ENCODE measurements at regions not wholly inside any gene's neighbourhood (a gene's known extent, or its start where the extent isn't known, plus 50 kb on each side); places are given as distances from the start of the nearest gene placed in this dataset.

DNA sequence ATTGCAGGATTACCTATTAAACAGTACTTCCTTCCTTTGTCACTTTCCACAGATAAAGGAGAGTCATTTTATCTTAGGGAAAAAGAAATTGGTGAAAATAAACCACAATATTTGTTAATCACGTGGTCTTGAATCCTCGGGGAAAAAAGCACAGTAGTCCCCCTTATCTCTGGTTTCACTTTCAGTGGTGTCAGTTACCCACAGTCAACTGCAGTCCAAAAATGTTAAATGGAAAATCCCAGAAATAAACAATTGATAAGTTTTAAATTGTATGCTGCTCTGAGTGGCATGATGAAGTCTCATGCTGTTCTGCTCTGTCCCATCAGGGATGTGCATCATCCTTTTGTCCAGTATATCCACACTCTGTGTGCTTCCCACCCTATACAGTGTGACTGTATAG is 405.2 kb upstream of the MPDZ start:
- ChIA-PET CTCF (no interaction called here), POLR2A (ENCODE audit: low non-redundant PET) (no interaction called here)
- no TSS peak for BruUV-seq (replicated peaks)
- Histone ChIP-seq H3K27me3 (replicated peaks; ENCODE audit: insufficient read depth, low read depth, low read length, poor library complexity) (no peaks in the 10 kb centered on the region), H3K4me3 (ENCODE audit: low read depth, low read length, poor library complexity, severe bottlenecking) (no peak overlapping the region), H3K36me3 (ENCODE audit: insufficient read depth, low read length, poor library complexity, severe bottlenecking) (no peaks in the 10 kb centered on the region), H3K27ac (ENCODE audit: low read depth, low read length, poor library complexity, severe bottlenecking) (no peak overlapping the region), H3K9me3 (ENCODE audit: low read depth, low read length, poor library complexity, severe bottlenecking) (peaks cover 4% of the 10 kb centered on the region), H3K4me1 (ENCODE audit: insufficient read depth, low read length, poor library complexity, severe bottlenecking) (no peaks in the 10 kb centered on the region)
- no peak for TF ChIP-seq EZH2 (IDR thresholded peaks at IDR 0.05; ENCODE audit: borderline replicate concordance, low read depth, low read length, poor library complexity, severe bottlenecking)
- TF ChIP-seq, protein P1, sequence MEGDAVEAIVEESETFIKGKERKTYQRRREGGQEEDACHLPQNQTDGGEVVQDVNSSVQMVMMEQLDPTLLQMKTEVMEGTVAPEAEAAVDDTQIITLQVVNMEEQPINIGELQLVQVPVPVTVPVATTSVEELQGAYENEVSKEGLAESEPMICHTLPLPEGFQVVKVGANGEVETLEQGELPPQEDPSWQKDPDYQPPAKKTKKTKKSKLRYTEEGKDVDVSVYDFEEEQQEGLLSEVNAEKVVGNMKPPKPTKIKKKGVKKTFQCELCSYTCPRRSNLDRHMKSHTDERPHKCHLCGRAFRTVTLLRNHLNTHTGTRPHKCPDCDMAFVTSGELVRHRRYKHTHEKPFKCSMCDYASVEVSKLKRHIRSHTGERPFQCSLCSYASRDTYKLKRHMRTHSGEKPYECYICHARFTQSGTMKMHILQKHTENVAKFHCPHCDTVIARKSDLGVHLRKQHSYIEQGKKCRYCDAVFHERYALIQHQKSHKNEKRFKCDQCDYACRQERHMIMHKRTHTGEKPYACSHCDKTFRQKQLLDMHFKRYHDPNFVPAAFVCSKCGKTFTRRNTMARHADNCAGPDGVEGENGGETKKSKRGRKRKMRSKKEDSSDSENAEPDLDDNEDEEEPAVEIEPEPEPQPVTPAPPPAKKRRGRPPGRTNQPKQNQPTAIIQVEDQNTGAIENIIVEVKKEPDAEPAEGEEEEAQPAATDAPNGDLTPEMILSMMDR (conservative IDR thresholded peaks at IDR 0.05; ENCODE audit: low read depth, low read length): no peak
- no peak for DNase-seq (ENCODE audit: low spot score)
- intact Hi-C loops (cut with micrococcal nuclease; ENCODE audit: unreplicated experiment): loop anchor here (5.0 kb wide), 2 partner anchors 257 to 592 kb away; no protein-coding TSS in a partner anchor

DNA sequence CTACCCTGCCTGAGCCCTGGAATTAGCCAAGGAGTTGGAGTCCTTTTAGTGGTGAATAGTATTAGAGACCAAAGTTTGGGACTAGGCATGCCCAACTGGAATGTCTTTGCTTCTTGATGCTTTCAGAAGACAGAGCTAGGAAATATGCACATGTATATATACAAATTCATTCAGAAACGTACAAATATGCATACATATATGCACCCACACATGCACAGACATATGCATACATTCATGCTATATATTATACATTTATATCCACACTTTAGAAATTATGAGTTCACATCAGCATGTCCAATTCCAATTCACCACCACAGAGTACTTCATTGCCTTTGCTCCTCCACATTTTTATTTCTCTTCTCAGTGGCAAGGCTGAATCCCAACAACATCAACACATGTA is 398.3 kb upstream of the MPDZ start:
- Histone ChIP-seq H3K9me3 (ENCODE audit: low read depth, low read length, poor library complexity, severe bottlenecking) (no peaks in the 10 kb centered on the region), H3K4me1 (ENCODE audit: insufficient read depth, low read length, poor library complexity, severe bottlenecking) (no peaks in the 10 kb centered on the region), H3K4me3 (ENCODE audit: low read depth, low read length, poor library complexity, severe bottlenecking) (no peak overlapping the region), H3K27ac (ENCODE audit: low read depth, low read length, poor library complexity, severe bottlenecking) (no peak overlapping the region), H3K27me3 (replicated peaks; ENCODE audit: insufficient read depth, low read depth, low read length, poor library complexity) (no peaks in the 10 kb centered on the region), H3K36me3 (ENCODE audit: insufficient read depth, low read length, poor library complexity, severe bottlenecking) (no peaks in the 10 kb centered on the region)
- BruUV-seq (replicated peaks): no TSS peak
- intact Hi-C loops (cut with micrococcal nuclease; ENCODE audit: unreplicated experiment): no loop called here
- POLR2A ChIA-PET (ENCODE audit: low non-redundant PET): interaction anchor here (0.6 kb wide), 1 partner anchor 53 kb away, joined by 3 read pairs; no protein-coding TSS in a partner anchor
- DNase-seq (ENCODE audit: low spot score): no peak
- TF ChIP-seq, protein P1 (conservative IDR thresholded peaks at IDR 0.05; ENCODE audit: low read depth, low read length): no peak
- no peak for TF ChIP-seq EZH2 (IDR thresholded peaks at IDR 0.05; ENCODE audit: borderline replicate concordance, low read depth, low read length, poor library complexity, severe bottlenecking)
- CTCF ChIA-PET: no interaction called here

DNA sequence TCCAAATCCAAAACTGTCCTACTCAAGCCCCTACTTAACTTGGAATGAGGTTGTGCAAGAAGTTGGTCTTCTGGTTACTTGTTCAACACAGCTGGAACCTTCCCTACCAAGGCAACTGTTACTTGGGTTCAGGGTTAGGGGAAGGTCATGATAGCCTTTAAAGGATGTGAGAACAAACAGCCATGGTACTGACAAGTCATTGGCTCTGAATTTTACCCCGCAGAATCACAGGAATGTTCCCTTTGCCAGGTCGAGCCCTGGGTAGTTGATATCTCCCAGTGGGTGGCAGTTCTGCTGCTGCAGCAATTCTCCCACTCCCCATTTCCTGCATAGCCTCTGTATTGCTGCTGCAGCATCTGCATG is 396.1 kb upstream of the MPDZ start:
- Histone ChIP-seq H3K27ac (ENCODE audit: low read depth, low read length, poor library complexity, severe bottlenecking) (no peak overlapping the region), H3K4me3 (ENCODE audit: low read depth, low read length, poor library complexity, severe bottlenecking) (no peak overlapping the region), H3K4me1 (ENCODE audit: insufficient read depth, low read length, poor library complexity, severe bottlenecking) (no peaks in the 10 kb centered on the region), H3K36me3 (ENCODE audit: insufficient read depth, low read length, poor library complexity, severe bottlenecking) (no peaks in the 10 kb centered on the region), H3K9me3 (ENCODE audit: low read depth, low read length, poor library complexity, severe bottlenecking) (no peaks in the 10 kb centered on the region), H3K27me3 (replicated peaks; ENCODE audit: insufficient read depth, low read depth, low read length, poor library complexity) (no peaks in the 10 kb centered on the region)
- TF ChIP-seq, protein P1 (conservative IDR thresholded peaks at IDR 0.05; ENCODE audit: low read depth, low read length): no peak
- TF ChIP-seq EZH2 (IDR thresholded peaks at IDR 0.05; ENCODE audit: borderline replicate concordance, low read depth, low read length, poor library complexity, severe bottlenecking): no peak
- no peak for DNase-seq (ENCODE audit: low spot score)
- intact Hi-C loops (cut with micrococcal nuclease; ENCODE audit: unreplicated experiment): no loop called here
- ChIA-PET POLR2A (ENCODE audit: low non-redundant PET) (interaction anchor here (0.6 kb wide), 1 partner anchor 58 kb away, joined by 4 read pairs; no protein-coding TSS in a partner anchor), CTCF (no interaction called here)
- no TSS peak for BruUV-seq (replicated peaks)

Measured in A673 (cell line).